ENCODE measurements at regions not wholly inside any gene's neighbourhood (a gene's known extent, or its start where the extent isn't known, plus 50 kb on each side); places are given as distances from the start of the nearest gene placed in this dataset.
A peak's percentile ranks its signal among the peaks of the same experiment; 100 is the strongest.
"Not testable (repeated sequence)": the region's sequence is repeated elsewhere in the genome, so short reads cannot be mapped to it uniquely, and the experiment has no call there.

- DNase-seq, result no peak
Observed at GRCh38 chr3:124043023-124043422, 51.1 kb upstream of the ROPN1 start.

GRCh38 chr3:124044956-124045355 lies 53.0 kb upstream of the ROPN1 start:
- DNase-seq, result no peak

DNA sequence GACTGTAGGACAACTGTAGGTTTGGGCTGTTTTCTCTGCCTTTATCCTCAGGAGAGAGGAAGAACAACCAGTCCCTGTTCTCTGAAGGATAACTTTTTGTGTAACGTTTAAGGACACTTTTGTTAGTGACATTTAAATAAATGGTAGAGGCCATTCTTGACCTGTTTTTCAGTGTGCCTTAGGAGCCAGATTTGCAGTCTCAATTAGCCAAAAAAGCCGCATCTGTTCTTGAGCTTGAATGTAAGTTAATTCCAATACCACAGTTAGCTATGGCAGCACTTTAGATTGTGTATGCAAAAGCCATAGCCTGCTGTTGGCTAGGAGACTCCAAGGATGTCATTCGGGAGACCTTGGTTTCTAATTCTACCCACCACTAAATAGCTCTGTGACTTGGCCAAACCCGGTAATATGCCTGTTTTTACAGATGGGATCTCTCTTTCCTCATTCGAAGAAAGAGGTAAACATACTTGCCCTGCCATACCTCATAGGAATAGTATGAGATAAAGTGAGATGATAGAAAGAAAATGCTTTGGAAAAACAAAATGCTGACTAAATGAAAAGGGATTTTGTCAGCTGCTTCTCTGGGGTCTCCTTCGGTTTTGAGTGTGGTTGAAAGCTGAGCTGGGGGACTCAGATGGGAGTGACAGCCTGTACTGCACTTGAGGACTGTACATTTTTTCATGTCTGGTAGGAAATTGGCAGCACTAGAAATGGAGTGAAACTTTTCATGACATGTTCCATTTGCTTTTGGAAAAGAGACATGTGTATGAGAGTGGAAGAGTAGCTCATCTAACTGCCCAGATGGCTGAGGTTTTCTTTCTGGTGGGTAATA lies 57.3 kb upstream of the ROPN1 start:
- DNase-seq, result no peak

DNA sequence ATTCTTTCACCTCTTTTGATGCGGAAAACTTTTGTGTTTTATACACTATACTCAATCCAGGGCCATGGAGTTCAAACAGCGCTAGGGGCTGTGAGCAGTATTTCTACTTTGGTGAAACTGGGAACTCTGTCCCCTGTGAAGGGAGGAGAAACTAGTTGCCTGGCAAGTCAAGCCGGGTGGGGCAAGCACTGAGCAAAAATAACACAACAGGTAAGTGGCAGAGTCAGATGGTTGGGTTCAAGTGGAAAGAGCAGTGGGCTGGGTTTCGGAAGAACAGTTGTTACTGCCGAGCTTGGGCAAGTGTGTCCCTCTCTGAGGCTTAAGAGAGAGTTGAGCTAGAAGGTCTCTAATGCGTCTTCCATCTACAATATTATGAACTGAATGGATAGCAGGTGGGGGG lies 59.7 kb upstream of the ROPN1 start:
- DNase-seq, result no peak

- no peak for DNase-seq
Observed at GRCh38 chr3:124053871-124054270, 61.9 kb upstream of the ROPN1 start.

DNA sequence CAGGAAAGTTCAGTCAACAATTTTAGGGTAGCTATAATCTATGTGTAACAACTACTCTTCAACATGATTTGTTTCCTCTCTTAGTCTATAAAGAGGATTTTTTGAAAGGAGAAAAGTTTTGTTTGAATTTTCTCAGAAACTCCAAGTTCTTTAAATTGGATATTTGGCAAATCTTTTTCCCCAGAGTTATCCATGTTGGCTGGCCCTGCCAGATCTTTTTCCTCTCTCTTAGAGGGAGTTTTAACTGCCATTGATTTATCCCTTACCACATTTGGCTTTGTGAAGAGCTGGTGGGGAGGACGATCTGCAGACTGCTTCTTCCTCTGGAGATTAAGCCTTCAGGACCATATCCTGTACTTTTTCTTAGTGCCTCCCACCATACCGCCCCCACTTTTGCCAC lies 64.9 kb upstream of the ROPN1 start:
- DNase-seq, result no peak

DNA sequence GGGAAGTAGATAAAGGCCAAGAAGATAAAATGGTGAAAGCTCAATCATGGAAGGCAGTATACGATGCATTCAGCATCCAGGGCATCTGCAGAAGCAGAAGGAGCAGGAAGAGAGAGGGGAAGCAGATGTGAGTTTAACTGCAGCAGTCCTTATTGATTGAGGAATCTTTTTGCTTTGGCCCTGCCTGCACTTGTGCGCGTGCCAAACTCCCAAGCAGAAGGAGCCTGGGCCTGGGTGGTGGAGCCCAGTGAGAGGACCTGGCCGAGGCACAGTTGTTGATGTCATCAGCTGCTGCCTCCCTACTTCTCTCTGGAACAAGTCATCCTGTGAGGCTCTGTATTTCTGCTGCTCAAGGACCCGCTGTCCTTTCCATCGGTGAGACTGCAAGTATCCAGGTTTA lies 65.5 kb upstream of the ROPN1 start:
- no peak for DNase-seq

- DNase-seq, result no peak
Observed at GRCh38 chr3:124059580-124059979, 67.7 kb upstream of the ROPN1 start.

- DNase-seq, result no peak
Observed at GRCh38 chr3:124063197-124063909, 71.4 kb upstream of the ROPN1 start.

DNA sequence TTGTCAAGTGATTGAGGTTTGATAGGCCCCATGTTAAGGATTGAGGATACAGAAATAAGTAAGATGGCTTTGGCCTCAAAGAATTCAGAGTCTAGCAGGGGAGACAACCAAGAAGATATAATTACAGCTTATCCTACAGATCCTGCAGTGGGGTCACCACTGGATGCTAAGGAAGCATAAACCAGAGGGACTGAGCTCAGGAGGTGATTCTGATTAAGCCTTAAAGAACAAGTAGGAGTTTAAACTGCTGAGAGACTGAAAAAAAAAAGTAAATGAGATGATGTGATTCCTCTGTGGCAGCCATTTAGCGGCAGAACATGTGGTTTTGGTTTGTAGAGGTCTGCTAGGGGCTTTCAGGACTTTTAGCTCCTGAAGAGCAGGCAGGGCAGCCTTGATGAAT lies 72.1 kb upstream of the ROPN1 start:
- DNase-seq, result no peak

- not testable (repeated sequence) for DNase-seq
Observed at GRCh38 chr3:124066543-124066942, 74.6 kb upstream of the ROPN1 start.

DNA sequence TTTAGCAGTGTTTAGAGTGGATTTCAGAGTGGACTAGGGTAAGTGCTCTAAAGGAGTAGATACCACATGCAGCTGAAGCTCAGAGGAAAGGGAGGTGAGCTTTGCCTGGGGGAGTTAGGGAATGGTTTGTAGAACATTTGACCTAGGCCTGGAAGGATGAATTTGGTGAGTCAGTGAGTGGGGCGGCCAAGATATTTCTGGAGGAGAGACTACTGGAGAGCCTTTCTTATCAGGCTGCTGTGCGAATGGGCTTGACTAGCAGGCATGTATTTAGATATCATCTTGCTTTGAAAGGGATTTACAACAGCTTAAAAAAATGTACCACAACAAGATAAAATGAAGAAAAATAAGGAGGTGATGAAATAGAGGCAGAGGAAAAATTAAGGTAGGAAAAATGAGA lies 77.8 kb upstream of the ROPN1 start:
- DNase-seq, result not testable (repeated sequence)

DNA sequence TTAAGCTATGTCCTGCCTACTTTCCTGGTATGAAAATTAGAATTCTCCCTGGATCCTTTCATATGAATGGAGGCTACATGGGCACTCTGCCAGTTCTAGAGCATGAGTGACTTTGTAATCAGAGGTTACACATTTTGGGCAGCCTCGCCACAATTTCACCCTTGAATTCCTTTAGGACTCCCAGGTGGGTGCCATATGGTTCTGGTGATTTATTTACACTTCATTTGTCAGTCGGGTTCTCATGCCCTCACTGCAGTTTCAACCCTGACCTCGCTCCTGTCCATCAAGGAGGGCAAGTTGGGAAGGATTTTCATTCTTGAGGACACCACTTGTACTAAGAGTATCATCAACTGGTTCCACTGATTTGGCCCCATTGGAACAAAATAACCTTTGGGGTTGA lies 83.2 kb upstream of the ROPN1 start:
- DNase-seq, result not testable (repeated sequence)

GRCh38 chr3:124075753-124076152 lies 83.8 kb upstream of the ROPN1 start:
- DNase-seq, result no peak

DNA sequence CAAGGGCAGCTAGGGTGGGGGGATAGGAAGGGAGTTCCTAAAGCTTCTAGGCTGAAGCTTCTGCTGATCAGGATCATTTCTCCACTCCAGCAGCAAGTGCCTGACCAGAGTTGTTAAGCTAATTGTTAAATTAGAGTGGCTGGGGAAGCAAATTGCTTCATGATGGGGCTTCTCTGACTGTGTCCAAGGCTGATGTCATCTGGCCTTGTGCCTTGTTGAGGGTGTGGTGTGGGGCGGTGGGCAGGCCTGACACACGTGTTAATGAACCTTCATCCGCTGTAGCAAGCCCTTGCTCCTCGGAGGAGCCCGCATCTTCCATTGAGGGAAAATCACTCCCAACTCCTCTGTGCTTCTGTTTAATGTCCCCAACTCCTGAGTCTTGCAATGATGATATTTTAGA lies 84.3 kb upstream of the ROPN1 start:
- no peak for DNase-seq

GRCh38 chr3:124078953-124079911 lies 87.3 kb upstream of the ROPN1 start:
- DNase-seq, result peak; percentile 58

DNA sequence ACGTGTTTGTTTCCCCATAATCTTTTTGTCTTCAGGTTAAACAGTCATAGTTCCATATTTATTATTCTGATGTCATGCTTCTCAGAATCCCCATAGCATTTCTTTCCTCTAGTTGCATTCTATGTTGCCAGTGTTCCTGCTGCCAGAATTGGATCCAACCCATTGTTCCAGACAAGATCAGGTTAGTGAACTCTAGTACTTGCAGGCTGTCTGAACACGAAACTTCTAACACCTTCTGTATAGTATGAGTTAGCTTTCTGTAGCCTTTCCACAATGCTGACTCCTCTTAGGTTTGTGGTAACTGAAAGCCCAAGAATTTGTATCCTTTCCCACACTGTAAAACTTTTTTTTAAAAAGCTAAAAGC lies 88.0 kb upstream of the ROPN1 start:
- DNase-seq, result no peak

- DNase-seq, result no peak
Observed at GRCh38 chr3:124082343-124082742, 90.4 kb upstream of the ROPN1 start.

DNA sequence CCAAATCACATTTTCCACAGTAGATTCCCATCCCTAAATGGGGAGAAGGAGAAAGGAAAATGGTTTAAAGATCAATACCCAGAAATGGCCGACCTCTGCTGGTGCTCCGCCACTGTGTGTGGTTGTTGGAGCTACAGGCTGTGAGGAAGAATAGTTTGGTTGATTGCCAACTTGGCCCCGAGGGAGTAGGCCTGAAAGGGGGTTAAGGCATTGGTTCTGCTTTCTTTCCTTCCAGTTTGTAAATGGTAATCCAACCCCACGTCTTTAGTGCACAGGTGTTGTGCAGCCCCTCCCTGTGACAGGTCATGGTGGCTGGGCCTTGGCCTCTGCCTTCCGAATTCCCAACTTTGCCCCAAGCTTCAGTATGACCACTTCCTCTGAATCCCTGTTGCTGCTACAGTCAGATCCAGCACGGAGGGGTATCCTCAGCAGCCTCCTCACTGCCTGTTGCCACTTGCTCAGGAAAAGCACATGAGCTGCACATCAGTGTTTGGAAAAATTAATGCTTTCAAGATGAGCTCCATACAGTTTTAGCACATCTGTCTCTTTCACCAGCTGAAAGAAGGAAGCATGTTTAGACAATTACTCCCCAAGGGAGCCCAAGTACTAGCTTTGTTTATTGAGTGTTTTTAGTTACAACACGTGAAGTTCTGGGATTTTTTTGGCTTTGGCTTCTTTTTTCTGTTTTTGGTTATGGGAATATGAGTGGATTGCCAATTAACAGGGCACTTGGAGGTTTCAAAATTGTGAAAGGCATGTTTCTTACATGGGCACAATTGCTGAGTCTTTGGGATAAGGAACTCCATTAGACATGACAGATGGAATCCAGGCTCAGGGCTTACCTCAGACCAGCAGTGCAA lies 92.3 kb upstream of the ROPN1 start:
- no peak for DNase-seq

- DNase-seq, result no peak
Observed at GRCh38 chr3:124088801-124089200, 96.9 kb upstream of the ROPN1 start.

GRCh38 chr3:124089214-124089613 lies 97.3 kb upstream of the ROPN1 start:
- DNase-seq, result no peak

DNA sequence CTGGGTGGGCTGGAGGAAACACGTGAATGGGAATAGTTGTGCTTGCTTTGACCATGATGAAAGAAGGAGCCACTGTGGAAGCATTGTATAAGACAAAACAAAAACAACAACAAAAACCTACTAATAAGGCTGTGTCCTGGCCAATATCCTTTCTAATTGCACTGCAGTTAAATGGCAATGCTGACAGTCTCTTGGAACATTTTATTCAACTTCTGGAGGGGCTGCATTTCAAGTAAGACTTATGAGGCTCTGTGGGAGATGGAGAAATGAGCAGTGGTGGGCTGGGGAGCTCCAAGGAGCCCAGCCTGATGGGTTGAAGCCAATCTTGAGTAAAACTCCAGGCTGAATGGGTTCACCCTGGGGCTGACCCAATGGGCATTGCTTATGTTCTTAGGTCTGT lies 99.8 kb upstream of the ROPN1 start:
- no peak for DNase-seq
